Activated CD4-positive, CD25-positive, alpha-beta regulatory T cell (primary cell): ENCODE measurements at regions not wholly inside any gene's neighbourhood (a gene's known extent, or its start where the extent isn't known, plus 50 kb on each side); places are given as distances from the start of the nearest gene placed in this dataset.
"Not testable (repeated sequence)": the region's sequence is repeated elsewhere in the genome, so short reads cannot be mapped to it uniquely, and the experiment has no call there.

Experiments
- DNase-seq, 4 experiments: peaks; one replicate each; lab custom pipeline; 2025; lab: John Stamatoyannopoulos, UW

DNA sequence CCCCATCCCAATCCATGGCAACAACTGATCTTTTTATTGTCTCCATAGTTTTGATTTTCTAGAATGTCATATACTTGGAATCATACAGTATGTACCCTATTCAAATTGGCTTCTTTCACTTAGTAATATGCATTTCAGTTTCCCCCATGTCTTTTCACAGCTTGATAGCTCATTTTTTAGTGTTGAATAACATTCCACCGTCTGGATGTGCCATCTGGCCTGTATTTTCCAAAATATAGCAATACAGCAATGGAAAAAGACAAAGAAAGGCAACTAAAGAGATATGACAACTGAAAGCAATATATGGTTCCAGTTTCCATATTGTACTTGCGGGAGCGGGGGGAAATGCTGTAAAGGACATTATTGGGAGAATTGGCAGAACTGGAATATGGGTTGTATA lies 166.4 kb upstream of the NT5E start:
- DNase-seq: no peak

DNA sequence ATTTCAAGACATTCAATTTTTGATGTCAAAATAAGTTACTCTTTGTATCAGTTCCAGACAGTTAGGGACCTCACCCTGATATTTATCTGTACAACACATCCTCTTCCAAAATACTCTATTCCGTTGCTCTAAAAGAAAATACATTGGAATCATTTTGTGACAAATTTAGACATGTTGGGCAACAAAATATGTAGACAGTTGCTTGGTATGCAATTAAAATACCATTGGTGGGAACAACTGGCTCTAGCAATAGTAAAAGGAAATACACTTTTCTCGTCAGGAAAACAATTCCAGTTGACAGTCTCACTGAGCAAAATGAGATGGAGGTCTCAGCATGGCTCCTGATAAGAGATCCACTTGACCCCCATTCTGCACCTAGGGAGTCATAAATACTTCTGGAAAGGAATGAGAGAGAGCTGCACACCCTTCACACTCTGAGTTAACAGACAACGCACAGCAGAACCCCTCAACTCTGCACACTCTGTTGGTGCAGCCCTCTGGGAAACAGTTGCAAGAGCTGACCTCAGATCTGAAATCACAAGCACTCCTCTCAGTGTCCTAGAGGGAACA lies 171.3 kb upstream of the NT5E start:
- no peak for DNase-seq

DNA sequence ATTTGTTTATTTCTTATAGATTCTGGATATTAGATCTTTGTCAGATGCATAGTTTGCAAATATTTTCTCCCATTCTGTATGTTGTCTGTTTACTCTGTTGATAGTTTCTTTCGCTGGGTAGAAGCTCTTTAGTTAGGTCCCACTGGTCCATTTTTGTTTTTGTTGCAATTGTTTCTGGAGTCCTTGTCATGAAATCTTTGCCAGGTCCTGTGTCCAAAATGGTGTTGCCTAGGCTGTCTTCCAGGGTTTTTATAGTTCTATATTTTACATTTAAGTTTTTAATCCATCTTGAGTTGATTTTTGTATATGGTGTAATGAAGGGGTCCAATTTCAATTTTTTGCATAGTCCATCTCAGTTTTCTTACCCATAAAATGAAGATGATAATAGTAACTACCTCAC lies 173.9 kb upstream of the NT5E start:
- not testable (repeated sequence) for DNase-seq

DNA sequence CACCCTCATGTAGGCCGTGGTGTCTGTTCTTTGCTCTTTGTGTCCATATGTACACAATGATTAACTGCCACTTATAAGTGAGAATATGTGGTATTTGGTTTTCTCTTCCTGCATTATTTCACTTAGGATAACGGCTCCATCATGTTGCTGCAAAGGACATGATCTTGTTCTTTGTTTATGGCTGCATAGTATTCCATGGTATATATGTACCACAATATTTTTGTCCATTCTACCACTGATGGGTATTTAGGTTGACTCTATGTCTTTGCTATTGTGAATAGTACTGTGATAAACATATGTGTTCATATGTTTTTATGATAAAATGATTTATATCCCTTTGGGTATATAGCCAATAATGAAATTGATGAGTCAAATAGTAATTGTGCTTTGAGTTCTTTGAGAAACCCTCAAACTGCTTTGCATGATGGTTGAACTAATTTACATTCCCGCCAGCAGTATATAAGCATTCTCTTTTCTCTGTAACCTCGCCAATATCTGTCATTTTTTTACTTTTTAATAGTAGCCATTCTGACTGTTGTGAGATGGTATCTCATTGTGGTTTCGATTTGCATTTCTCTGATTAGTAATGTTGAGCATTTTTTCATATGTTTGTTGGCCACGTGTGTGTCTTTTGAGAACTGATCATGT lies 174.4 kb upstream of the NT5E start:
- no peak for DNase-seq

DNA sequence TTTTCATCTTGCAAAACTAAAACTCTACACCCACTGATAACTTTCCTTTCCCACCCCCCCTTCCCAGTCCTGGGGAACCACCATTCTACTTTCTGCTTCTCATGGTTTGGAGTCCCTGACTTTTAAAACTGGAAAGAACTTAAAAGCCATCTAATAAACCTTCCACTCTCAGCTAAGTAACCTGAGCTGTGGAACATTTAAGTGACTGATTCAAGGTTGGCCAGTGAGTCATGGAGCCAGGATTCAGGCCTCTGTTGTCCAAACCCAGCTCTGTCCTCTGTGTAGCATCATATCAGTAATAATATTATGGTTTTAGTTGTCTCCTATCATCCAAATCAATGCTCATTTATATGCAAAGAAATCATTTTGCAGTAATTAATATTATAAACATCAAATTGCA lies 176.0 kb upstream of the NT5E start:
- no peak for DNase-seq

DNA sequence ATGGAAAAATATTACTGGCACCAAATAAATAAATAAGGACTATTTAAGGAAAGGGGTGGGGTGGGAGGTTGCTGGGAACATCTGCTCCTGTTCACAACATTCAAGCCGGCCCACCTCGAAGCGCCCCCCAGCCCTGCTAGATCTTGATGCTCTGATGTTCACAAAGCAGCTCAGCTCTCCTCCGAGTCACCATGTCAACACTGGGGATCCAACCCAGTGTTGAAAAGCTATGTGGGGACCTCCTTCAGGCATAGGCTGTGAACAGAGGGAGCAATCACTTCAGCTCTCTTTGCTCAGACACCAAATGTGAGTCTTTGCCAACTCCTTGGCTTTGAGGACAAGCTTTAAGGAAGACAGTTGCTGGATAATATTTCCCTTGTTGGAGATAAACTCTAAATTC lies 176.8 kb upstream of the NT5E start:
- no peak for DNase-seq

DNA sequence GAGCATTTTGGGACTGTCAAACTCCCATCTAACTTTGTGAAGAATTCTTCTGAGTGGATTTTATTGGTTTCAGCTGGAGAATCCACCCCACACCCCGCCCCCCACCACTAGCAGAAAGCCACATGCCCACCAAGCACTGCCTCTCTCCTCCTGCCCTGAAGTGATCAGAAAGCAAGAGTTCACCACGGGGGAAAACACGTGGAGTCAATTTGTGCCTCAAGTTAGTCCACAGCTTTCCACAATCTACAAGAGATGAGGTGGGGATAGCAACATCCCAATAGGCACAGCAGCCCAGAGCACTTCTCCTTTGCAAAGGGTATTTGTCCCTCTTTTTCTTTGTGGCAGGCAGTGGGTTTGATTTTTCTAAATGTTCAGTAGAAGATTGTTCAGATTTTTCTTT lies 177.3 kb upstream of the NT5E start:
- DNase-seq: no peak

DNA sequence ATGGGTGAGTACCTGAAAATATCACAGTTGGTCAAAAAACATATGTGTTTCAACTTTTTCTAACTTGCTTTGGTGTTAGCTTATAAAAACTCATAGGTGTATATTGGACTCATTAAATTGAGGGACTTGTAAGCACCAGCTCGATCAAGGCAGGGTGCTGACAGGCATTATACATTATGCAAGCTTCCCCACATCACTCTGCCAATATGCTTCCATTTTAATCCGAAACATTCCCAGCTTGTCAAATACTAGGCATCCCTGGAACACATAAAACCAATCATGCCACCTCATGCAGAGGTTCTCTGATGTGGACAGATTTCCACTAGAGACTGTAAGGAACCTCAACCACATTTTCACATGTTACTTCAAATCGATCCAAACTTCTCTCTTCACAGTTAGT lies 187.3 kb upstream of the NT5E start:
- no peak for DNase-seq

DNA sequence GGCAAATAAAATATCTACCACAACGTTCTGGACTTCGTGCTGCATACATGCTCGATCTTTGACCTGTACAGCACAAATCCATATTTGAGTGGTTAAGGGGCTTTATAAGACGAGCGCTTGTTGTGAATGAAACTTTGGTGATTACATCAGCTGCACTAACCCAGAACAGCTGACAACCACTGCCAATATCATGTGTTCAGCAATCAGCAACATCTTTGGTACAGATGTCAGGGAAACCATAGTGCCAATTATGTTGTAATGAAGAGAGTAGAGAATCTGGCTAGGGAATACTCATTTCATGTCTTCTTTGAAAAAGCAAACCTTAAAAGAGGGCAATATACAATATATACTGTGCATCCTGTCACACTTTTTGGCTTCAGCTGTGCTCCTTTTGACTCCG lies 188.6 kb upstream of the NT5E start:
- no peak for DNase-seq

DNA sequence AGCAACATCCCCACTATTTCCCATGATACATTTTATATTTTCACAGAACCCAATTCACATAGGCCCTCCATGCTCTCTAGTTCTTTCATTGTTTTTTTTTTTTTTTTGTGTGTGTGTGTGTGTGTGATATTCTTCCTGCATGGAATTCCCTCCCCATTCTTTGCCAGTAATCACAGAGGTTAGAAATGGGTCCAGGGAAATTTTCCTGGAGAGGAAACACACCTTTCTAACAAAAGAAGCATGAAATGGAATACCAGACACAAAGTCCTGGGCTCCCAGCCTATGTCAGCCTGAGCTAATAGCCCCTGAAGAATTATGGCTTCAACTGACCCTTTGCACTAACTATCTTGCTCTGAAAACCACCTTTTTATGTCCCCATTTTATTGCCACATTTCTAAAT lies 194.2 kb upstream of the NT5E start:
- DNase-seq: no peak

DNA sequence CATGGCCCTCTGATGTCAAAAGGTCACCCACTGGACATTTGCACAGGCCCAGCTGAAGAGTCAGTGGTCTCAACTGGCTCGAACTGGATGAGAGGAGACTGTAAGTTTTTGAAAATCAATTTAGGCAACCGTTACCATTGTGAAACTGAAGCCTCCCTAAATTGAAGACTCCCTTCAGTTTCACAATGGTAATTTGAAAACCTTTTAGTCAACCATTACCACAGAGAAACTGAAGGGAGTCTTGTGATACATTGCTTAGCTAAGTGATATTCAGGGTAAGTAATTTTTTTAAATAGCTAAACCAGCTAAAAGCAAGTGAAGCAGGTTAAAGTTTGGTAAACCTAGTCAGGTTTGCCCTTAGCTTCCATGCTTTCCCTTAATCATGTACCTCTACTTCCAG lies 197.3 kb upstream of the NT5E start:
- DNase-seq: no peak

DNA sequence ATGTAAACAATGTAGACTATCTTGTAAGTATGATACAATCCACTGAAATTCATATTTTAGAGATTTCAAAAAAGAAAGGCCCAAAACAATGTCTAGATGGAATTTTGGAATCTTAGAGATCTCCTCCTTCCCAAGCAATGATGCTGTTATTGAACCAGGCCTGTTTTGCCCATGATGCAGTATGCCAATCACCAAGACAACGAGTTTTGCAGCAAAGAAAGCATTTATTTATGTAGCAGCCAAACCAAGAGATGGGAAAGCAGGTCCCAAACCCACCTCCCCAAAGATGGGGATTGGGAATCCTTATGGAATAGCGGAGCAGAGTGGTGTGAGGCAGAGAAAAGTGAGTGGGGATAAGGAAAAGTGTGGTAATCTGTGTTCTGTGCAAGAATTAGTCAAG lies 197.8 kb upstream of the NT5E start:
- DNase-seq: no peak

DNA sequence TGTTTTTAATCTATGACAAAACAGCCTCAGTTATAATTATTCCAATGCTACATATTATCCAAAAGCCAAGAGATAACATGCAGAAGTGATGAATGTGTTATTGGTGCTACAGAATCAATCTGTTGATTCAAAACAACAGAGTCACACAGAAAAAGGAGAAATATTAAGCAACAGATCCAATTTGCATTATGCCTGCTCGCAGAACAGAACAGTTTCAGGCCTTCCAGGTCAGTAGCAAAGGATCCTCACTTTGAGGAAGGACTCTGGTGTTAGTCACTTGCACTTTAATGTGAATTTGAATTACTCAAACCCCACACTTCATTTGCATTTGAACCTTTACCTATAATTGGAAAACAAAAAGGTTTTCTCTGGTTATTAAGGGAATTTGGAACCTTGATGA lies 198.6 kb upstream of the NT5E start:
- DNase-seq: no peak

DNA sequence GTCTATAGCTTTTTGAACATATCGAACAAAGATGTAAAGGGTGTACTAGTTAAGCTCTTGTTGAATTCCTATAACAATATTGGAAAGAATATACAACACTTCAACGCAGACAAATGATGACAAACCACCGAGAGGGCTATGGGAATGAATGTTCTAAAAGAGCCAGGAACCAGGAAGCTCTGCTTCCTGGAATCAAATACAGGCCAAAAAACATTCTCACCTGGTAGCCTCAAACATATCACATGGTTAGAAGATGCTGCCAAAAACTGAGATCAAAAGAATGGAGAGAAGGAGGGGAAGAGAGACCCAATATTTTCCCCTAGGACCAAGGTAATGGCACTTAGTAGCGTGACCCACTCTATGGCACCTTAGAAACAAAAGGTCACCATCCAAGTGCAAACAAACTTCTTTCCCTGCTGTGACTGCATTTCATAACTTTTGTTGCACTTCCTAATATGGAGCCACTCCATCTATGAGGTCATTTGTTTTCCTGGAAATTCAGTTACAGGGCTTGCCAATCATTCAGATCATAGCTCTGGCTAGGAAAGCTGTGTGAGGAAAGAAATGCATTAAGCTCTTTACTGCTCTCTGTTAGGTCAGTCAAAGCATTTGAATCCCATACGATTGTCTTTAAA lies 199.2 kb upstream of the NT5E start:
- DNase-seq: no peak

DNA sequence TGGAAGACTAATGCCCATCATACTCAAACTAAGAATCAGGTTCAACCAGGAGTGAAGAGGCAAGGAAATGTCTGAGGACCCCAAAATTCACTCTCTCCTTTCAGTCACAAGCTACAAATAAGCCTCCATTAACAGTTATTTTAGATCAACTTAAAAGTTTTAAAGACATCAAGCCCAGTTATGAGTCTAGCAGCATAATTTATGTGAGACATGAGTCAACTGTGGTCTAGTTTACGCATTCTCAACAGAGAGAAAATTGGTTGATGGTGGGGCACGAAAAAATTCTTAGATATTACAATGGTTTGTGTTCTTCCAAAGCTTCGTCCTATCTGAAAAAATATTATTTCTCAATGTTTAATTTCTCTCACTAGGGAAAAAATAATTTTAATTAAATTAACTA lies 204.9 kb upstream of the NT5E start:
- no peak for DNase-seq

DNA sequence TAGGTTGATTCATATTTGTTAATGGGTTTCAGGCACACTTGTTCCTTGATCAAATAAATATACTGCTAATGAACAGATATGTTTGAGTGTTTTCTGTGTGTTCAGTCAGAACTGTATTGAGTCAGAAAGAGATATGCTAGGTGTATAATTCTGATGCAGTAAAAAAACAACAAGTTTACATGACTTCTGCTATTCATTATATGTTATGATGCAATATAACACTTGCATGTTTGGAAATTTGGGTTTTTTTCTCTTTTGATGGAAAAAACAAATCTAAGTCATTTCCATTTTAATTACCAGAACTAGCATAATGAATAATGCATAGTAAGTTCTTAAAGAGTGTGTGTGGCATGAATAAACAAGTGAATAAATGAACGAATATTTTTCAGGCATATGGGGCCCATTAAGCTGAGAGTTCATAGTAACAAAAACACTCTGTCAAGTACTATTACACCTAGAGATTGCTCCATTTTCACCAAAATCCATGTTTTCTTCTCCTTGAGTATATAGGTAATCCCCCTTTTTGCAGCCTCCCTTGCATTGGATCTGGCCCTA lies 208.3 kb upstream of the NT5E start:
- no peak for DNase-seq

DNA sequence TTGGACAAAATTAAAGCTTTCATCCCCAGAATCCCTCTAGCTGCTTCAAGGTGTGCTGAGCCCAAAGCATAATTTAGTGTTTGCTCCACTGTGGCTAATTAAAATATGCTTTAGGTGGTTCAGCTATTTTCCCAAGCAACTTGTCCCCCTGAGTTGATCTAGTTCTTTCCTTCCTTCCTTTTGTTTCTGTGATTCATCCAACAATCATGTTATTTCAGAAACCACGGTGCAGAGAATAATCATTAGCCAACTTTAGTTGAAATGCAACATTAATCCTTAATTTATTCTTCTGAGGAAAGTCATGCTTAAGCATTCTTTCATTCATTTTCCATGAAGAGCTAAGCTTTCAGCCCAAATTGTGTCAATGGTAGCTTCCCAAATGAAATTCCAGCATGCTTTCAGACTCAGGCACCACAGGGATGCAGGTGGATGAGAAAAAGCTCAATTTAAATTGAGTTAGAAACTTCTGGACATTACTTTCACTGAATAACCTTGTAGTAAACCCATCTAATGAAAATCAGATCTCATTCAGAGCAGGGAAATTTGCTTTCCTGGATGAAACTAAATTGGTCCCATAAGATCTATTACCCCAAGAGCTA lies 209.0 kb upstream of the NT5E start:
- no peak for DNase-seq

DNA sequence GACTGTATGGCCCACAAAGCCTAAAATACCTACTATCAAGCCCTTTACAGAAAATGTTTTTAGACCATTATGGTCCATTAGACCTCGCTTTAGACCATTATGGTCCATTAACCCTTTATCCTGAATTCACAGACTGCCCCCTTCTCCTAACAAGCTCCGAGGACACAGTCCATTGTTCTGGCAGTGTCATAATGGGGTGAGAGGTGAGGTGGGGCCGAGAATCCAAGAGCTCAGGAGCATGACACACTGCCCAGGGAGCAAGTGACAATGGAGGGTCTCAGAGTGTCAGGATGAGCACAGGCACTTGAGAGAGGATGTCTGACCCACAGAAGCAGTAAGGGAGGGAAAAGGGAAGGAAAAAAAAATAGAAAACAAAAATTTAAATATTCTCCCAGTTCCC lies 212.4 kb upstream of the NT5E start:
- no peak for DNase-seq

DNA sequence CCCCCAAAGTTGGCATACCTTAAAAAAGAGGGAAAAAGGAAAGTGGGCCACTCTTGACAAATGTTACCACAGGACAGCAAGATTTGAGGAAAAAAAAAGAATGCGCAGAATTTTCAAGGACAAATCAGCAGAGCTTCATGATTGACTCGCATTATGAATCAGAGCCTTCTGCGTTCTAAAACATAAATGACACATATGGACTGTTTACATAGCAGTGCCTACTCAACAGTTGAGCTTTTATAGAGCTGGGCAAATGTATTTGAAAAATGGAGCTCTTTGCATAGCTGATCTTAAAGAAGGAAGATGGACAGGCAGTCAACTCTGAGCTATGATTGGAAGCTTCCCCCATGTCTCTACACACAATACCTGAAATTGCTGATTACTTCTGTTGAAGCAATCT lies 213.2 kb upstream of the NT5E start:
- DNase-seq: no peak

DNA sequence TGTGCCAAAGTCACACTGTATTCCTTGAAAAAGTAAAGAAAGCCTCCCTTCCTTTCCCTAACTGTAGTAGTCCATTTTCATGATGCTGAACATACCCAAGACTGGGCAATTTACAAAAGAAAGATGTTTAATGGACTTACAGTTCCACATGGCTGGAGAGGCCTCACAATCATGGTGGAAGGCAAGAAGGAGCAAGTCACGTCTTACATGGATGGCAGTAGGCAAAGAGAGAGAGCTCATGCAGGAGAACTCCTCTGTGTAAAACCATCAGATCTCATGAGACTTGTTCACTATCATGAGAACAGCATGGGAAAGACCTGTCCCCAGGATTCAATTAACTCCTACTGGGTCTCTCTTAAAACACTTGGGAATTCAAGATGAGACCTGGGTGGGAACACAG lies 222.5 kb upstream of the NT5E start:
- not testable (repeated sequence) for DNase-seq

DNA sequence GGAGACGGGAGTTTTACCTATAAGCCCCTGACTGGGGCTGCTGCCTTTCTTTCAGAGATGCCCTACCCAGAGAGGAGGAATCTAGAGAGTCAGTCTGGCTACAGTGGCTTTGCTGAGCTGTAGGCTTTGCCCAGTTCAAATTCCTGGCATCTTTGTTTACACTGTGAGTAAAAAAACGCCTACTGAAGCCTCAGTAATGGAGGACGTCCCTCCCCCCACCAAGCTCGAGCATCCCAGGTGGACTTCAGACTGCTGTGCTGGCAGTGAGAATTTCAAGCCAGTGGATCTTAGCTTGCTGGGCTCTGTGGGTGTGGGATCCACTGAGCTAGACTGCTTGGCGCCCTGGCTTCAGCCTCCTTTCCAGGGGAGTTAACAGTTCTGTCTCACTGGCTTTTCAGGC lies 237.1 kb upstream of the NT5E start:
- not testable (repeated sequence) for DNase-seq

DNA sequence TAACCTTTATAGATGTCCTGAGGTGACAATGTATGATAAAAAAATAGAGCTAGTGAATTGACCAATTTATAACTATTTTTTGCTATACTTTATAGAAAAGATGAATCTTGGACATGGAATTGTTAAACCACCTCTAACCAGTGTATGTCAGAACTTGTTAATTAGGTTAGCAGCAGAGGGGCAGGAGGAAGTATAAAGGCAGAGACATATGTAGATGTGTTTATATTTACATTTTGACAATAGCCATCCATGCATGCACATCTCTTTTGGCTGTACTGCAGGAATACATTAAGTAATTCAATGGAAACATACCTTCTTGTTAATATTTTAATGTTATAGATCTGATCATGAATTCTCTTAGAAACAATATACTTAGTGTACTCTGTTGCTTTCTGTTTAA lies 254.6 kb upstream of the NT5E start:
- DNase-seq: no peak

DNA sequence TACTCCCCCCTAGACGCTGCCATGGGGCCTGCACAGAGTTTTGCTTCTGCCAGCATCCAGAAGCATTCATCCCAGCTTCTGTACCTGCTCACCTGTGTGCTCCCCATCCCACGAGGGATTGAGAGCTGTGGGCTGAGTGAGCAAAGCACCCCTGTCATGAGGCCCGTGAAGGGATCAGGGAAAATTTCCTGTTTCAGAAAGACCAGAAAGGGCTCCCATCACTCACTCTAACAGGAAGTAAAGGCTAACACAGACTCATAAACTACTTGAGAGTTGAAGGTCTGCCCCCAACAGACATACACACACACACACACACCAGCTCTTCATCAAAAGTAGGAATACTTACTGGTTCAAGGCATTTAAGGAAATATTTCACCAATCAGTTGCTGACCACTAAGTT lies 256.5 kb upstream of the NT5E start:
- DNase-seq: no peak
